Stimulated activated naive B cell treated with anti-CD40 and anti-IgM and Interleukin-4, amounts not matched to agents 10 μg/mL and 1 μg/mL and 100 μg/mL, for 72 hours (primary cell): ENCODE measurements at regions not wholly inside any gene's neighbourhood (a gene's known extent, or its start where the extent isn't known, plus 50 kb on each side); places are given as distances from the start of the nearest gene placed in this dataset.
"Not testable (repeated sequence)": the region's sequence is repeated elsewhere in the genome, so short reads cannot be mapped to it uniquely, and the experiment has no call there.

Experiments used
- ATAC-seq, 2 donors: fragments of 150-1000 bp; cut with Tn5 transposase; replicated peaks; 2 replicates each; pipeline ENCODE4 v1.10.0; 2021; ENCODE audit warnings: moderate library complexity in 1 of 2
- DNase-seq: peaks from one replicate; pipeline ENCODE4 v3.0.0; 2021
- H3K27ac Mint-ChIP-seq: one replicate; pipeline ENCODE4 v1.8.0; 2022; ENCODE audit warnings: mild to moderate bottlenecking, mixed read lengths
- H3K27me3 Mint-ChIP-seq, 2 donors: one replicate each; pipeline ENCODE4 v1.8.0; 2022; ENCODE audit warnings: mixed read lengths in 2 of 2
- H3K36me3 Mint-ChIP-seq, 2 donors: one replicate each; pipeline ENCODE4 v1.8.0; 2022; ENCODE audit warnings: mixed read lengths in 2 of 2, mild to moderate bottlenecking in 1 of 2
- H3K4me1 Mint-ChIP-seq, 2 donors: one replicate each; pipeline ENCODE4 v1.8.0; 2022; ENCODE audit warnings: mixed read lengths in 2 of 2, mild to moderate bottlenecking in 1 of 2
- H3K4me3 Mint-ChIP-seq, 2 donors: one replicate each; pipeline ENCODE4 v1.8.0; 2022; ENCODE audit warnings: mild to moderate bottlenecking in 2 of 2, mixed read lengths in 2 of 2, moderate library complexity in 1 of 2
- H3K9me3 Mint-ChIP-seq, 2 donors: one replicate each; pipeline ENCODE4 v1.8.0; 2022; ENCODE audit warnings: mixed read lengths in 2 of 2, mild to moderate bottlenecking in 1 of 2

DNA sequence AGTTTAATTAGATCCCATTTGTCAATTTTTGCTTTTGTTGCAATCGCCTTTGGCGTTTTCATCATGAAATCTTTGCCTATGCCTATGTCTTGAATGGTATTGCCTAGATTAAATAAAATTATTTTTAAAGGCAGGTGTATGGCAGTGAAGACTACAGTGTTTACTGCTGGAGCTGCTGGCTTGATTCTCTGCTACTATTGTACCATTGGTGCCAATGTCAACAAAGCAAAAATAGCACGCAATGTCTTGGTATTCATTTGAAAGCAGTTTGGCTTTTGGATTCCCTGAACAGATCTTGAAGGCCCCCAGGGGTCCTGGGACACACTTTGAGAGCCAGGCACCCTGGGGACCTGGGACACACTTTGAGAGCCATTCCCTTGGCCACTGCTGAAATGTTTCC is 125.4 kb upstream of the ACKR3 start:
- peaks cover 15 to 21% of the 10 kb centered on the region in 2 donors for H3K27me3 Mint-ChIP-seq

DNA sequence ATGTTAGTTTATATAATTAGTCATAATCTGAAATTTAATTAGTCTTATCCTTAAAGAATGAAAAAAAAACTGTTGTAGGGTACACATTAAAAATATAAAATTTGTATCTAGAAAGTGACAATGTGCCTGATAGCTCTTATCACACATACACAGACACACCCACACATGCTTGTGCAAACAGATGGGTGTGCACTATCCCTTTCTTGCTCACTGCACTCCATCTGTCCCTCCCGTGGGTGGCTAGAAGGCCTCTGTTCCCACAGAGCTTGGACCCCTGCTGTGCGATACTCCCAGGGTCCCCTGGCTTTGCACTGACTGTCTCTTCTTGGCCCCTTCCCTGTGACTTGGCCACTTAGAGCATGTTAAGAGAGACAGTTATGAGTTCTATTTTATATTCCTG is 123.9 kb upstream of the ACKR3 start:
- peaks cover 7 to 18% of the 10 kb centered on the region in 2 donors for H3K27me3 Mint-ChIP-seq
- peaks cover under 1 to 2% of the 10 kb centered on the region in 2 donors for H3K4me1 Mint-ChIP-seq
- H3K9me3 Mint-ChIP-seq = peaks cover 0 to 2% of the 10 kb centered on the region in 2 donors
- no peak overlapping the region for H3K4me3 Mint-ChIP-seq
- H3K36me3 Mint-ChIP-seq = no peaks in the 10 kb centered on the region
- no peak overlapping the region for H3K27ac Mint-ChIP-seq
- DNase-seq (no peak), ATAC-seq (no peak)

More for the DNA sequence above, 125.4 kb upstream of the ACKR3 start:
- ATAC-seq (no peak), DNase-seq (no peak)
- H3K4me3 Mint-ChIP-seq = no peak overlapping the region
- no peak overlapping the region for H3K27ac Mint-ChIP-seq
- no peaks in the 10 kb centered on the region for H3K36me3 Mint-ChIP-seq
- H3K9me3 Mint-ChIP-seq = peaks cover 0 to 2% of the 10 kb centered on the region in 2 donors
- H3K4me1 Mint-ChIP-seq = peaks cover 2 to 7% of the 10 kb centered on the region in 2 donors

GRCh38 chr2:236446521-236446920 is 123.1 kb upstream of the ACKR3 start:
- Mint-ChIP-seq H3K27me3 (peaks cover 7 to 21% of the 10 kb centered on the region in 2 donors), H3K4me1 (peaks cover 0 to 2% of the 10 kb centered on the region in 2 donors), H3K27ac (no peak overlapping the region), H3K36me3 (no peaks in the 10 kb centered on the region), H3K4me3 (no peak overlapping the region), H3K9me3 (peaks cover 0 to 2% of the 10 kb centered on the region in 2 donors)
- ATAC-seq = no peak
- no peak for DNase-seq

GRCh38 chr2:236449167-236449761 is 120.4 kb upstream of the ACKR3 start:
- H3K27ac Mint-ChIP-seq = no peak overlapping the region
- DNase-seq = no peak
- no peaks in the 10 kb centered on the region for H3K9me3 Mint-ChIP-seq
- H3K27me3 Mint-ChIP-seq = peaks cover 7 to 18% of the 10 kb centered on the region in 2 donors
- no peak overlapping the region for H3K4me3 Mint-ChIP-seq
- H3K36me3 Mint-ChIP-seq = no peaks in the 10 kb centered on the region
- no peak for ATAC-seq
- peaks cover 0 to 2% of the 10 kb centered on the region in 2 donors for H3K4me1 Mint-ChIP-seq

DNA sequence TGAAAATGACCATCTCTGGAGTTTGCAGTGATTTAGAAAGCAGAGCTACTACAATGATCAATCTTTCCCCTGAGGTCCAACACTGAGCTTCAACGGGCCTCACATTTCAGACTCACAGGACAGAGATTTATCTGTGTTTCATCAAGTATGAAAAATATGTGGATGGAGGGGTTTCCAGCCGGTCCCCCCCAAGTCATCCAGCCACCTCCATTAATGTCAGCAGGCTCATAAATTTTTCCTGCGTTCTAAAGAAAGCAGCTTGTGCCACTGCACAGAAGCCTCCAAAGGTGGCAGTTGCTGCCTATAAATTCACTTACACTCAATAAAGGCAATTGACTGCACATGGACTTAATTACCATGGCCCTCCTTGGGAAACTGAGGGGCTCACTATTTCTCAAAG is 117.4 kb upstream of the ACKR3 start:
- peaks cover 0 to 5% of the 10 kb centered on the region in 2 donors for H3K27me3 Mint-ChIP-seq
- no peaks in the 10 kb centered on the region for H3K36me3 Mint-ChIP-seq
- ATAC-seq (no peak), DNase-seq (no peak)
- no peak overlapping the region for H3K27ac Mint-ChIP-seq
- peaks cover 0 to under 1% of the 10 kb centered on the region in 2 donors for H3K9me3 Mint-ChIP-seq
- H3K4me1 Mint-ChIP-seq = no peaks in the 10 kb centered on the region
- no peak overlapping the region for H3K4me3 Mint-ChIP-seq

DNA sequence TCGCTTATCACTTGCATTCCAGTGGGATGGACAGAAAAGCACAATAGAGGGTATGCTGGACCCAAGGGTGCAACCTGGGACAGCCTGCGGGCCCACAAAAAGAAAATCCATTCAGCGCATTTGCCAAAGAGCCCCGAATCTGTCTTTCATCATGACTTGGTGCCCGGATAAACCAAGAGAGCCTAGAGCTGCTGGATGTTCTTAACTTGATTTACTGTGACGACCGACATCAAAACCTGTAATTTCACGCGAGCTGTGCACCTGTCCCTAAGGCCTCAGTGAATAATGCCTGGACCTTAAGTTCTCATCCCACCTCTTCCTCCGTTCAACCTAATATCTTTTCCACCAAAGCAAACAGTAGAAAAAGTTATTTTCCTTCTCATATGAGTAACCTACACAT is 115.5 kb upstream of the ACKR3 start:
- ATAC-seq = no peak
- Mint-ChIP-seq H3K4me3 (no peak overlapping the region), H3K9me3 (peaks cover 1 to 5% of the 10 kb centered on the region in 2 donors), H3K27ac (no peak overlapping the region), H3K36me3 (peaks cover 0 to 1% of the 10 kb centered on the region in 2 donors), H3K27me3 (peaks cover 0 to 5% of the 10 kb centered on the region in 2 donors), H3K4me1 (no peaks in the 10 kb centered on the region)
- DNase-seq = no peak

DNA sequence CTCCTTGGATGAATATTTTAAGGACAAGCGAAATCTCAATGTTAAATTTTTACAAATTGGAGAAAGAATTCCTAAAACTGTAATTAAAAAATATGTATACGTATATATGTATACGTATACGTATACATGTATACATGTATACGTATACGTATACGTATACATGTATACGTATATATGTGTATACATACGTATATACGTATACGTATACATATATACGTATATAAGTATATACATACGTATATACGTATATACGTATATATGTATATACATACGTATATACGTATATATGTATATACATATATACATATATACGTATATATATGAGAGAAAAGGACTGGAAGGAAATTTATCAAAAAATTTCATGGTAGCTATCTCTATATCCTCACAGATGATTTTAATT is 110.2 kb upstream of the ACKR3 start:
- H3K4me3 Mint-ChIP-seq = no peak overlapping the region
- H3K4me1 Mint-ChIP-seq = no peaks in the 10 kb centered on the region
- ATAC-seq = no peak
- no peak for DNase-seq
- no peak overlapping the region for H3K27ac Mint-ChIP-seq
- H3K27me3 Mint-ChIP-seq = peaks cover under 1 to 5% of the 10 kb centered on the region in 2 donors
- H3K36me3 Mint-ChIP-seq = peaks cover 0 to 1% of the 10 kb centered on the region in 2 donors
- H3K9me3 Mint-ChIP-seq = peaks cover 4 to 5% of the 10 kb centered on the region in 2 donors

GRCh38 chr2:236464140-236464539 is 105.5 kb upstream of the ACKR3 start:
- DNase-seq (no peak), ATAC-seq (no peak)
- H3K36me3 Mint-ChIP-seq = no peaks in the 10 kb centered on the region
- H3K9me3 Mint-ChIP-seq = peaks cover 17 to 20% of the 10 kb centered on the region in 2 donors
- no peaks in the 10 kb centered on the region for H3K4me1 Mint-ChIP-seq
- H3K27ac Mint-ChIP-seq = no peak overlapping the region
- H3K4me3 Mint-ChIP-seq = no peak overlapping the region
- peaks cover 5 to 6% of the 10 kb centered on the region in 2 donors for H3K27me3 Mint-ChIP-seq

GRCh38 chr2:236472720-236473495 is 96.7 kb upstream of the ACKR3 start:
- Mint-ChIP-seq H3K36me3 (no peaks in the 10 kb centered on the region), H3K27me3 (peaks cover 14 to 19% of the 10 kb centered on the region in 2 donors), H3K9me3 (peaks cover 7% of the 10 kb centered on the region in 2 donors), H3K27ac (no peak overlapping the region), H3K4me3 (no peak overlapping the region), H3K4me1 (no peaks in the 10 kb centered on the region)
- ATAC-seq (no peak), DNase-seq (no peak)

DNA sequence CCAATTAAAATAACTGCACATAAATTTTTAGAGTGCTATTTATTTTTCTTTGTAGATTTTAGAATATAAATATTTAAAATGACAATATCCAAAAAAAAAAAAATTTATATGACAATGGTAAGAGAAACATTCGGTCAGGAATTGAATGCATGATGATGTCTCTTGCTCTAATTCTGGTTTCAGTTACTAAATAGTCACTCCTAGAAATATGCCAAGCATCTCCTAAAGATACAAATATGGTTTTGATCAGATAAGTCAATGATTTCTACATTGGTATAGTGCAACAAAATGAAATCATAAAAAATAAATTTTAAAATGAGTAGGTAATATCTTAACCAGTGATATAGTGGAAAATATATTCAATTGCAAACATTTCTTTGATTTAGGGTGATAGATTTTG is 95.9 kb upstream of the ACKR3 start:
- H3K9me3 Mint-ChIP-seq = peaks cover 7 to 9% of the 10 kb centered on the region in 2 donors
- no peak overlapping the region for H3K4me3 Mint-ChIP-seq
- DNase-seq (no peak), ATAC-seq (no peak)
- no peaks in the 10 kb centered on the region for H3K4me1 Mint-ChIP-seq
- peaks cover 17 to 22% of the 10 kb centered on the region in 2 donors for H3K27me3 Mint-ChIP-seq
- H3K36me3 Mint-ChIP-seq = no peaks in the 10 kb centered on the region
- H3K27ac Mint-ChIP-seq = no peak overlapping the region

DNA sequence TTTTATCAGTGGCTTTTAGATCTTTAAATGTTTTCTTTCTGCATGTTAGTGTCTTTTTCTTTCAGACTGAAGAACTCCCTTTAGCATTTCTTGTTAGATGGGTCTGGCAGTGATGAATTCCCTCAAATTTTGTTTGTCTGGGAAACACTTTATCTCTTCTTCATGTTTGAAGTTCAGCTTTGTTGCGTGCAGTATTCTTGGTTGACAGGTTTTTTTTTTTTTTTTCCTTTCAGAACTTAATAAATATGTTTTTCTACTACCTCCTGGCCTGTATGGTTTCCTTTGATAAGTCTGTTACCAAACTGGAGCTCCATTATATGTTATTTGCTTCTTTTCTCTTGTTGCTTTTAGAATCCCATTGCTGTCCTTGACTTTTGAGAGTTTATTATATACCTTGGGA is 89.8 kb upstream of the ACKR3 start:
- H3K36me3 Mint-ChIP-seq = peaks cover 1 to 3% of the 10 kb centered on the region in 2 donors
- peaks cover 20 to 25% of the 10 kb centered on the region in 2 donors for H3K27me3 Mint-ChIP-seq
- ATAC-seq = no peak
- H3K4me3 Mint-ChIP-seq = no peak overlapping the region
- no peak for DNase-seq
- no peaks in the 10 kb centered on the region for H3K4me1 Mint-ChIP-seq
- peaks cover 21 to 31% of the 10 kb centered on the region in 2 donors for H3K9me3 Mint-ChIP-seq
- H3K27ac Mint-ChIP-seq = no peak overlapping the region

GRCh38 chr2:236483102-236483501 is 86.5 kb upstream of the ACKR3 start:
- Mint-ChIP-seq H3K9me3 (peaks cover 14 to 22% of the 10 kb centered on the region in 2 donors), H3K4me3 (no peak overlapping the region), H3K4me1 (no peaks in the 10 kb centered on the region), H3K27me3 (peaks cover 13 to 23% of the 10 kb centered on the region in 2 donors), H3K27ac (no peak overlapping the region), H3K36me3 (peaks cover 1 to 3% of the 10 kb centered on the region in 2 donors)
- no peak for DNase-seq
- ATAC-seq = no peak

GRCh38 chr2:236485519-236485918 is 84.1 kb upstream of the ACKR3 start:
- Mint-ChIP-seq H3K36me3 (peaks cover 0 to 3% of the 10 kb centered on the region in 2 donors), H3K4me1 (no peaks in the 10 kb centered on the region), H3K27ac (no peak overlapping the region), H3K4me3 (no peak overlapping the region), H3K9me3 (peaks cover 8 to 10% of the 10 kb centered on the region in 2 donors), H3K27me3 (peaks cover 12 to 22% of the 10 kb centered on the region in 2 donors)
- ATAC-seq = no peak
- no peak for DNase-seq

DNA sequence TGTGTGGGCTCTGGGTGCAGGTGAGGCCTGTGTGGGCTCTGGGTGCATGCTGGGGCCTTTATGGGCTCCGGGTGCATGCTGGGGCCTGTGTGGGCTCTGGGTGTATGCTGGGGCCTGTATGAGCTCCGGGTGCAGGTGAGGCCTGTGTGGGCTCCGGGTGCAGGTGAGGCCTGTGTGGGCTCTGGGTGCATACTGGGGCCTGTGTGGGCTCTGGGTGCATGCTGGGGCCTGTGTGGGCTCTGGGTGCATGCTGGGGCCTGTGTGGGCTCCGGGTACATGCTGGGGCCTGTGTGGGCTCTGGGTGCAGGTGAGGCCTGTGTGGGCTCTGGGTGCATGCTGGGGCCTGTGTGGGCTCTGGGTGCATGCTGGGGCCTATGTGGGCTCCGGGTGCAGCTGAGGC is 80.5 kb upstream of the ACKR3 start:
- not testable (repeated sequence) for H3K36me3 Mint-ChIP-seq, ATAC-seq, H3K27ac Mint-ChIP-seq, DNase-seq, H3K4me1 Mint-ChIP-seq, H3K4me3 Mint-ChIP-seq, H3K9me3 Mint-ChIP-seq
- H3K27me3 Mint-ChIP-seq = peaks cover 12 to 22% of the 10 kb centered on the region in 2 donors

DNA sequence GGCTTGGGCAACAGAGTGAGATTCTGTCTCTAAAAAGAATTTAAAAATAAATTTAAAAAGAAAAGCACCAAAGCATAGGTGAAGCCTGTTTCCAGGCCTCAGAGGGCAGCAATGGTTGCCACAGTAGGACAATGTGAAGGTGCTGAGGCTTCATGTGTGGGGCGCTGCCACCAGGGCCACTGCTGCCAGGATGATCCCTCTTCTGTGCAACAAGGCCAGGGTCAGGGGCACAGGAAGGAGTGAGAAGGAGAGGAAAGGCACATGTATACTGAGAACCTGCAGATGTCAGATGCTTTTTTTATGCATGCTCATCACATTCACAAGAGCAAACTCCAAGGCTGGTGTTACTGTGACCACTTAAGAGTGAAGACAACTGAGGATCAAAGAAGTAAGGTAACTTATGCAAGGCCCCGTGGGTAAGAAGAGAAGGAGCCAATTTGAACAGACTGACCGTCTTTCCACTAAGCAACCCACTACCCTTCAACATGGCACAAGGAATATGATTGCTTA is 79.7 kb upstream of the ACKR3 start:
- Mint-ChIP-seq H3K27ac (no peak overlapping the region), H3K36me3 (peaks cover 0 to 6% of the 10 kb centered on the region in 2 donors), H3K4me1 (no peaks in the 10 kb centered on the region), H3K4me3 (no peak overlapping the region), H3K9me3 (peaks cover 5 to 9% of the 10 kb centered on the region in 2 donors), H3K27me3 (peaks cover 8 to 17% of the 10 kb centered on the region in 2 donors)
- ATAC-seq = no peak
- no peak for DNase-seq
